LNCaP clone FGC (cell line): ENCODE measurements at regions not wholly inside any gene's neighbourhood (a gene's known extent, or its start where the extent isn't known, plus 50 kb on each side); places are given as distances from the start of the nearest gene placed in this dataset.
"Not testable (repeated sequence)": the region's sequence is repeated elsewhere in the genome, so short reads cannot be mapped to it uniquely, and the experiment has no call there.

Experiments
- DNase-seq: peaks from one replicate; pipeline ENCODE4 v3.0.0-alpha.2; 2011; ENCODE audit warnings: low read depth
- H3K4me3 ChIP-seq: 2 replicates; pipeline ENCODE4 v1.5.1; 2011; ENCODE audit warnings: mild to moderate bottlenecking, low read depth, low read length, control low read depth
- TF ChIP-seq, protein P1 (sequence below): IDR thresholded peaks from 2 replicates; pipeline ENCODE4 v1.5.1; 2012; ENCODE audit warnings: mild to moderate bottlenecking; ENCODE audit not compliant: control insufficient read depth, insufficient read depth; ENCODE audit errors: extremely low read depth

DNA sequence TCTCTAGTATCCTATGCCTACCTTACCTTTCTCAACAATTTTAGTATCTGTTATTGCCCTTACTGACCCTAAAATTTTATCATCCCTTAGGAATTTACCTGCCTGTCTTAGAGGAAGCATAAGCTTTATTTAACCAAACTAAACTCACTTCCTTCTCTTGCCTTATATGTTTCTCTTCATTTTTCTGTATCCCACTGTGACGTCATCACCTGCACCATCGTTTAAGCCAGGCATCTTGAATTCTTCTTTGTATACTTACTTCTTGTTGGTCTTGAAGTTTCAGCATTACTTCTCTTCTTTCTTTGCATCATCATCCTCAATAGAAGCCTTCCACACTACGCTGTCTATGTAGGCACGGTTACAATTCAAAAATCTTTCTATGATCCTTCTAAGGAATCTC lies 231.0 kb upstream of the SMIM30 start:
- no peak for DNase-seq

DNA sequence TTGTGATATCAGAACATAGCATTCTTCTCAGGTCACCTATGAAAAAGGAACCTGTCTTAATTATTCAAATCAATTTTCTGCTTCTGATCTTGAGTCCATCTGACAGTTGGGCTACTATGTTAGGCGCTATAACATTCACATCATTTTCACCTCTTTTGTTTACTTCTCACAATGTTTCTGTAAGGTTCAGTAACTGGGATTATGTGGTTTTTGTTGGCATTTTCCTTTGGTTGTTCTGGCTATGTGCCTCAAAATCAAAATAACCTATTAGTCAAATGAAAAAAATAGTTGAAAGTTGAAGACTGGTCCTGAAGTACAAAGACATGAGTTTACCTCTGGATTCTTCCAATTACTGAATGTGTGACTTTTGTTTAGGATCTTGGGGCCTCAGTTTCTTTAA lies 221.3 kb upstream of the SMIM30 start:
- TF ChIP-seq, protein P1, sequence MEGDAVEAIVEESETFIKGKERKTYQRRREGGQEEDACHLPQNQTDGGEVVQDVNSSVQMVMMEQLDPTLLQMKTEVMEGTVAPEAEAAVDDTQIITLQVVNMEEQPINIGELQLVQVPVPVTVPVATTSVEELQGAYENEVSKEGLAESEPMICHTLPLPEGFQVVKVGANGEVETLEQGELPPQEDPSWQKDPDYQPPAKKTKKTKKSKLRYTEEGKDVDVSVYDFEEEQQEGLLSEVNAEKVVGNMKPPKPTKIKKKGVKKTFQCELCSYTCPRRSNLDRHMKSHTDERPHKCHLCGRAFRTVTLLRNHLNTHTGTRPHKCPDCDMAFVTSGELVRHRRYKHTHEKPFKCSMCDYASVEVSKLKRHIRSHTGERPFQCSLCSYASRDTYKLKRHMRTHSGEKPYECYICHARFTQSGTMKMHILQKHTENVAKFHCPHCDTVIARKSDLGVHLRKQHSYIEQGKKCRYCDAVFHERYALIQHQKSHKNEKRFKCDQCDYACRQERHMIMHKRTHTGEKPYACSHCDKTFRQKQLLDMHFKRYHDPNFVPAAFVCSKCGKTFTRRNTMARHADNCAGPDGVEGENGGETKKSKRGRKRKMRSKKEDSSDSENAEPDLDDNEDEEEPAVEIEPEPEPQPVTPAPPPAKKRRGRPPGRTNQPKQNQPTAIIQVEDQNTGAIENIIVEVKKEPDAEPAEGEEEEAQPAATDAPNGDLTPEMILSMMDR = no peak
- DNase-seq = no peak
- no peak overlapping the region for H3K4me3 ChIP-seq

More for the DNA sequence above, 231.0 kb upstream of the SMIM30 start:
- no peak overlapping the region for H3K4me3 ChIP-seq
- TF ChIP-seq, protein P1 = no peak

- H3K4me3 ChIP-seq = no peak overlapping the region
- TF ChIP-seq, protein P1 = no peak
- DNase-seq = no peak
These were observed 219.8 kb upstream of the SMIM30 start for GRCh38 chr7:113338071-113338696.

DNA sequence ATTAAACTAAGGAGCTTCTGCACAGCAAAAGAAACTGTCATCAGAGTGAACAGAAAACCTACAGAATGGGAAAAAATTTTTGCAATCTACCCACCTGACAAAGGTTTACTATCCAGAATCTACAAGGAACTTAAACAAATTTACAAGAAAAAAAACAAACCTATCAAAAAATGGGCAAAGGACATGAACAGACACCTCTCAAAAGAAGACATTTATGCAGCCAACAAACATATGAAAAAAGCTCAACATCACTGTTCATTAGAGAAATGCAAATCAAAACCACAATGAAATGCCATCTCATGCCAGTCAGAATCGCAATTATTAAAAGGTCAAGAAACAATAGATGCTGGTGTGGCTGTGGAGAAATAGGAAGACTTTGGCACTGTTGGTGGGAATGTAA lies 218.5 kb upstream of the SMIM30 start:
- DNase-seq = not testable (repeated sequence)

DNA sequence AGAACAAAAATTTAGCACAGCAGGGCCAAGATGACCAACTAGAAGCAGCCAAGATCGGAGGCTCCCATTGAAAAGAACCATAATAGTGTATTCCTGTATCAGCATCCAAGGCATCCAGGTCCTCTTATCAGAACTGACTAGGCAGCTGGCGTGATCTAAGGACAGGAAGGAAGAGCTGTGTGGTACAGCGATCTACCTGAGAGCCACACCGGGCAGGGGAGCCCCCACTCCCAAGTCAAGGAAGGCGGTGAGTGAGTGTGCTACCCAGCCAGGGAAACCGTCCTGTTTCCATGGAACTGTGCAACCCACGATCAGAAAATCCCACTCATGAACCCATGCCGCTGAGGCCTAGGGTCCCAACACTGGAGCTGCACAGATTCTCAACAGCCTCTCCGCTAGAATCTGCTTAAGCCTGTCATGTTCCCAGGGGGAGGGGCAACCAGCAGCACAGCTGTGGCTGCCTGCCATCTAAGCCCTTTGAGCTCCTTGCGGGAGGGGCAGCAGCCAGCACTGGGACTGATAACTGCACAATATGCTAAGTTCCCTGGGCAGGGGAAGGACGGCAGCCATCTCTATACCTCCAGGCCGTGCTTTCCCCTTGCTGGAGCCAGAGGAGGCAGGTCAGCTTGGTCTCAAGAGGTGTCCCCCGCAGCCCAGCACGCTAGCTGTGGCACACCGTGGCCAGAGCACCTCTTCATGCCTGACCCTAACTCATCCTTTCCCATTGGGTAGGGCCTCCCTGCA lies 213.0 kb upstream of the SMIM30 start:
- TF ChIP-seq, protein P1 = no peak
- no peak overlapping the region for H3K4me3 ChIP-seq
- no peak for DNase-seq

More for the DNA sequence above, 218.5 kb upstream of the SMIM30 start:
- not testable (repeated sequence) for H3K4me3 ChIP-seq

GRCh38 chr7:113321201-113321600 lies 202.8 kb upstream of the SMIM30 start:
- DNase-seq = no peak
- TF ChIP-seq, protein P1 = no peak
- H3K4me3 ChIP-seq = no peak overlapping the region

DNA sequence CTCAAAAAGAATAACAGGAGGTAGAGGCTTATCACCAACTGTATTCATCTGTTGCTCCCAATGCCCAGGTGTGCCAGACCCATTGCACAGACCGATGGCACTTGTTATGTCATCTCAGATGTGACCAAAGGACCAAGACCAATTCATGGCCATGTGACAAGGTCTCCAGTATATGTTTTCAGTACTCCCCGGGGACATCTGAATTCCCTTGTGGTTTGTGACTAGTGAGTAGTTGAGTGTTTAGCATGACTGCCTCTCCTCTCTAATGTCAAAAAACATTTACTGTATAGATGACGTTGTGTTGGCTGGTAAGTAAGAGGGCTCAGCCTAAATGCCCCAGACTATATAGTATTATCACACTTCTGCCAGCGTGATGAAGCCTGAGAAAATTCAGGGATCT lies 202.1 kb upstream of the SMIM30 start:
- H3K4me3 ChIP-seq = no peak overlapping the region
- DNase-seq = no peak
- TF ChIP-seq, protein P1 = no peak
